Stimulated activated CD4-positive, alpha-beta T cell treated with anti-CD3 and anti-CD28 coated beads, Interleukin-12 subunit alpha, Interleukin-12 subunit beta, amount 100 ng/mL, for 24 hours (primary cell): ENCODE measurements at regions not wholly inside any gene's neighbourhood (a gene's known extent, or its start where the extent isn't known, plus 50 kb on each side); places are given as distances from the start of the nearest gene placed in this dataset.

Source experiments
- DNase-seq, 2 experiments: peaks; one replicate each; pipeline ENCODE4 v3.0.0-alpha.2; 2020; ENCODE audit warnings: low read depth in 2 of 2

DNA sequence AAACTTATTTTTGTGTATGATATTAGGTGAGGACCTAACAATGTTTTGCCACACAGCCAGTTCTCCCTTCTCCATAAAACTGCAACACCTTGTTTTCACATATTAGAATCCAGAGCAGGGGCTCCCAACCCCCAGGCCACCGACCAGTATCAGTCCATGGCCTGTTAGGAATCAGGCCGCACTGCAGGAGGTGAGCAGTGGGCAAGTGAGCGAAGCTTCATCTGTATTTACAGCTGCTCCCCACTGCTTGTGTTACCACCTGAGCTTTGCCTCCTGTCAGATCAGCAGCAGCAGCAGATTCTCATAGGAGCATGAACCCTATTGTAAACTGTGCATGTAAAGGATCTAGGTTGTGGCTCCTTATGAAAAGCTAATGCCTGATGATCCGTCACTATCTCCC, 185.9 kb upstream of the NSMCE3 start:
- DNase-seq: no peak

DNA sequence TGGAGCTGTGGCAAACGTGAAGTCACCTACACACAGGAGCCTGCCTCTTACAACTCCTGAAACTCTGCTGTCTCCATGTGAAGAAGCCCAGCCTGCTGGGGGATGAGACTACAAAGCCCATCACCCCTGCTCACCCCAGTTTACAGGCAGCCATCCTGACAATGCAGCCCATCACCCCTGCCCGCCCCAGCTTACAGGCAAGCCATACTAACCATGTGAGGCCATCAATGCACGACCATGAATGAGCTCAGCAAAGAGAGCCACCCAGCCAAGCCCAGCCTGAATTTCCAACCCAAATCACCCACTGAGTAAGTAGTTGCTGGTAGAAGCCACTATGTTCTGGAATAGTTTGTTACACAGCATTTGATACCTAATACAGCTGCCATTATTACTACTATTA, 185.4 kb upstream of the NSMCE3 start:
- no peak for DNase-seq

DNA sequence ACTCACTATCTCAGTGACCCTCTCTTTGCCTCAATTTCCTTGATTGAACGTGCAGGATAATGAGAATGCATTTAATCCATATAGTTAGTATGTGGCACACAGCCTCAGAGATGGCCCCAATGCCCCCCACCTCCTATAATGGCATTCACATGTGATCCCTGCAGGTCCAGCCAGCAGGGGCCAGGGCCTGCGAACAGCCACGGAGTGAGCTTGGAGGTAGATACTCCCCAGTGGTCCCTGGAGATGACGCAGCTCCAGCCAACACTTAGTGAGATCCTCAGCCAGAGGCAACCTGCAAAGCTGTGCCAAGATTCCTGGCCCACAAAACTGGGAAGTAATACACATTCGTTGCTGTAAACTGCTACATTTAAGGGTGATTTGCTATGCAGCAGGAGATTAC, 184.9 kb upstream of the NSMCE3 start:
- no peak for DNase-seq

DNA sequence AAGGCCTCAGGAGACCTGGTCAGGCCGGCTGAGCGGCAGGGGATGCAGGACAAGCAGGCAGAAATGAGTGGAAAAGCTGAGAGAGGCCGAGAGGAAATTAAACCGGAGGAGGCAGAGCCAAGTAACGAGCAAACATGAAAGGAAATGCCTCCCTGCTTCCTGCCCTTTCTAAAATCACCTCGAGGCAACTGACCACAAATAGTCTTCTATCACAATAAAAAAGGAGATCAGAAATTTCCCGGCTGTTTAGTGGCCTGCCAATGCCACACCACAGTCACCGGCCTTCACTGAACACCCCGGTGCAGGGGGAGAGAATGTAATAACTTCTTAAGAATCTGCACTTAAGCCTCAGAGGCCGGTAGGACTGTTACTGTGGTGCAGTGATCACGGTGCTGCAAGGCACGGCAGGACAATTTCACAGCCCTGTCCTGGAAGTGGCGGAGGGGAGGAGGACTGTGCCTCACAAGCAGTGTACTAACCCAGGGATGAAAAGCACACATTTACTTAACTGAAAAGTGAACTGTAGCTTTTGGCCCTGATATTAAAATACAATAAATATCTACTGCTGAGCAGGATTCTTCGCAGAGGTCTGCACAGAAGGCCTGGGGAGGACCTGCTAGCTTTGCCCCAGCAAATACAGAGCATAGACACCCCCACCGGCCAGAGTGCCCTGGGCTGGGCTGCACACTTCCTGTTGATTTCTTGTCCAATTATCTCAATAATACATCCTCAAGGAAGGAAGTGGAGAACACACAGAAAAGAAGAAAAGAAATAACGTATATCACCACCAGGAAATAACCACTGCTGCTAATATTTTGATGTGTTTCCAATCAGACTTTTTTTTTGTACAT, 183.5 kb upstream of the NSMCE3 start:
- no peak for DNase-seq

DNA sequence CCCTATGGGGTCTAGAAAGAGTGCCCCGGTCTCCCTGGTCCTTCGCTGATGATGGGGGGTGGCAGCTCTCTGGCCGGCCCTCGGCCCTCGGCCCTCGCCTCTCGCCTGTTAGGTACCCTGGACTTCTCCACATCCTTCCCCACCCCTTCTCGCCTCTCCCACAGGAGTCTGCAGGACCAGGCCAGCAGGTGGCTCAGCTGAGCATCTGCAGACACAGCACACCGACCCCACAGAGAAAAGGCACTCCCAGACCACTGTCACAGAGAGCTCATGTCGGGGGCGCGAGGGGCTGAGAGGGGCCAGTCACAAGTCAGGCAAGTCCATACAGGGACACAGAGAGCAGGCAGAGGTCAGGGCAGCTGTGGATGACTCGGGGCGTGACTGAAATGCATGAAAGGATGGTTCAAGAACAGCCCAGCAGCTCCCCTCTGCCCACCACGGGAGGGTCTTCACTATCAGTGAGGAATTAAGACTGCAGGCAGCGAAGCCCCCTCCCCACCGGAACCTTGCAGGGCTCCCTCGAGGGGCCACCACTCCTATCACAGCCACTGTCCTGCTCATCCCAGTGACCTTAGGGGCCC, 181.7 kb upstream of the NSMCE3 start:
- no peak for DNase-seq

DNA sequence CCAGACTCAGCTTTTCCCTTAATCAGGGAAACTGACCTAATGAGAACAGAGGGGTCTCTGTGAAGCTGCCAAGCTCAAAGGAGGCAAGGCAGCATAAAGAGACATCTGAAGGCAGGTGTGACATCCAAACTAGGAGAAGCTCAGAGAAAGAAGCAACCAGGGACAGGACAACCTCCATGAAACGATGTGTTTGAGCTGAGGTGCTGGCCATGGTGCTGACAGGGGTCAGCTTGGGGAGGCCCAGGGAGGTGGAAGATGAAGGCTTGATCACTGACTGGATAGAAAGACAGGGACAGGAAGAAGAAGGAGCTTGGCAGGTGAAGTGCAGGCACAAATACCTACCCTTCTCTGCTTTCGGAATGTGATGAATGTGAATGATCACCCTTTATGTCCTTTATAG, 179.5 kb upstream of the NSMCE3 start:
- DNase-seq: no peak

DNA sequence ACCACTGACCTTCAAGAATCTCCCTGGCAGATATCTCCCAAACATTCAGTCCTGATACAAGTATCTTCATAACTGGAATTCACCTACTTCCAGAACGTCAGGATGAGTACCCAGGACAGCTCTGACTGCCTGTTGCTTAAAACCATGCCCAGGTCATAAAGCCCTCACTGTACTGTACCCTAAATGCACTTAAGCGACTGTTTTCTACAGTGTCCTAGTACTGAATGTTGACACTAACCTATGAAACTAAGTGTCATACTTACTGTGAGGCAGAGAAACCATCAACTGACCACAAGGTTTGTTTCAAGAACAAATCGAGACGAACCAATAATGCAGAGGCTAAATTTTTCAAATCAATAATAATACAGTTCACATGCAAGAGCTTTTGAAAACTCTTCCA, 178.7 kb upstream of the NSMCE3 start:
- DNase-seq: no peak

DNA sequence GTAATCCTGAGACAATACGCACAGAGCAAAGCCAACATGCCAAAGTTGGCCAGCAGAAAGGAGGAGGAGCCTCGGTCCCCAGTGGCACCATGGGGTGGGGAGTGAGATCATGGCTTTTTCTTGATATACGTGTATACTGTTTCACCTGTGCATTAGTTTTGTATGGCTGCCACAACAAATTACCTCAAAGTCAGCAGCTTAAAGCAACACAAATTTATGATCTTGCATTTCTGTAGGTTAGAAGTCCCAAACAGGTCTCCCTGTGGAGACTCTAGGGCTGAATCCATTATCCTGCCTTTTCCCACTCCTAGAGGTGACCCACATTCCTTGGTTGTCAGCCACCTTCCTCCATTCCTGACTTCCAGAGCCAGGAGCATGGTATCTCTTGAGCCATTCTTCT, 176.9 kb upstream of the NSMCE3 start:
- no peak for DNase-seq

DNA sequence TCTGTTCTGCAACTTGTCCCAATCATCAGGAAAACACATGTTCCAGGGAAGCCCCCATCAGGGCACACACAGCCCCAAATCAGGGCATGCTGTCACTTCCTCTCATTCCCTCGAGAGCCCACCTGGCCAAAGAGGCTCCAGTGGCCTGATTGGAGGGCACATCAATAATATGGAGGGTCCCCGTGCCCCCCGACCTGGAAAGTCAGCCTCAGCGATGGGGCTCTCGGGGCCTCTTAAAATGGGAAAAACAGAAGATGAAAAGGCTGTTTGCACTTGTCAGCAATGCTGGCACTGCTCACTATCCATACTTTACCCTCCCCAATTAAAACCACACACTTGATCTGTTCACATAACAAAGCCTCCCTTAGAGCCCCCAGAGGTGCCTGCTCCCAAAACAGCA, 172.9 kb upstream of the NSMCE3 start:
- no peak for DNase-seq

DNA sequence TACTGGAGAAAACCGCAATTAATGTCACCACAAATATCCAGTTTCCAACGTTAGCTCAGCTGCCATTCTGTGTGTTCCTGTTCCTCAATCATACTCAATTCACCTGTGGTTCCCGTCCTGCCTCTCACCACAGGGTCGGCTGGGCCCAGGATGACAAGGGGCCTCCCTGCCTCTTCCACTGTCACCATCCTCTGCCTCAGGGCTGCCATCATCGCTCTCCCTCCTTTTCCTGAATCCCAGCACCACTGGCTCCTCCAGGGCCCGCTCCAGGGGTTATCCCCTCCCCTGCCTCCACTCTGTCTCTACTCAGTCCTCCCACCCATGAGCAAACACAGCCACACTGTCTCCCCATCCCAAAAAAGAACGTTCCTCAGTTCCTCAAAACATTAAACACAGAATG, 170.9 kb upstream of the NSMCE3 start:
- DNase-seq: no peak

DNA sequence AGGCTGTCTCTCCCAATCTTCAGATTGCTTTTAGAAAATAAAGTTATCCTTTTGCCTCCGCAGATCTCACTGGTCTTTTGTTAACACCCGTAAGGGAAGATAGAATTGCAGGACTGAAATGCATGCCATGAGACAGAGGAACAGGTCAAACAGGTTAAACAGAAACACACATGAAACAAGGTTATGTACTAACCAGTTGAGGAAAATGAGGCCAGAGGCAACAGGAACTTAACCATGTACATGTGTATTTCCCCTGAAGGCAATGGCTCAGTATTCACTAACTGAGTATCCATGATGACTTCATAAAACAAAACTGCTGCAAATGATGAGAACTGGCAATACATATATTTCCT, 169.1 kb upstream of the NSMCE3 start:
- no peak for DNase-seq

DNA sequence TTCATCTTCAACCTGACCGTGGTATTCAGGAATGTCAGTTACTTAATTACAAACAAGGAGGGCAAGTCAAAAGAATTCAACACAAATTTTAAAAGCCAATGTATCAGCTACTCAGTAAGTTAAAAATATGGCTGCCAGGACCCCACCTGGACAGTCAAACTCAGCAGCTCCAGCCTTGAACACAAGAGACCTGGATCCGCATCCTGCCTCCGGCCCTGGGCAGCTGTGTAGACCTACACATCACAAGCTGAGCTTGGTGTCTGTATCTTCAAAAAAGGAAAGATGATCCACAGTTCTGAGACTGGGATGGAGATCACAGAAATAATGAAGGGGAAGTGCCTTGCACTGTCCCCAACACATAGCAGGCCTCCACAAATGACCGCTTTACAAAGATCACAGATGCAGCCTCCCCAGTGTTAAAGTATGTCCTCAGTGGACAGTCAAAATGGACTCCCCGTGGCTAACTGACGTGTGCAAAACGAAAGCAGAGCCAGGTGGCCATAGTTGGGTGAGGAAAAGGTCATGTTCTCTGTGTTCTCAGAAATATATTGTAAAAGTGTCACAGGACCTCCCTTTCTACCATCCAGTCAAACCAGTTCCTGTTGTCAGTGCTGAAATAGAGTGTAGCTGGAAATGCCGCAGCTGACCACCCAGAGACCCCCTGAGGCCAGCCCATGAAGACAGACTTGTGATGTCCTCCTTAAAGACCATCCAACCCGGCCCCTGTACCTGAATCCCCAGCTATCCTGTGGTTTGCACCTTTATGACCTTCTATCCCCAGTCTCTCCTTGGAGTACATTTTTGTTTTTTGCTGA, 168.5 kb upstream of the NSMCE3 start:
- no peak for DNase-seq

DNA sequence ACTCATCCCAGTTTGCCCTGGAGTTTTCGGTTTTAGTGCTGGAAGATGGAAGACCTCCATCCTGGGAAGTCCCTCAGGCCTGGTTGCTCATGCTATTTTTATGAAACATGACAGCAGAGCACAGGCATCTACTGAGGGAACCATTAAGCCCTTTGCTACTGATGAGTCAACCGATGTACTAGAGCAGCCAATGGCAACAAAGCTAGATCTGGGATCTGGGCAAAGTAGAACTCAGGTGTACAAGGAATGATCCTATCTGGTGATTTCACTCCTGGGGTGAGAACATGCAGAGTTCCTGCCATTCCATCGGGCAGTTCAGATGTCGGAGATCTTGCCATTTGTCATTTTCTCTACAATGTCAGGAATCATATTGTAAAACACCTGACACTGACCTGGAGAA, 166.2 kb upstream of the NSMCE3 start:
- no peak for DNase-seq

DNA sequence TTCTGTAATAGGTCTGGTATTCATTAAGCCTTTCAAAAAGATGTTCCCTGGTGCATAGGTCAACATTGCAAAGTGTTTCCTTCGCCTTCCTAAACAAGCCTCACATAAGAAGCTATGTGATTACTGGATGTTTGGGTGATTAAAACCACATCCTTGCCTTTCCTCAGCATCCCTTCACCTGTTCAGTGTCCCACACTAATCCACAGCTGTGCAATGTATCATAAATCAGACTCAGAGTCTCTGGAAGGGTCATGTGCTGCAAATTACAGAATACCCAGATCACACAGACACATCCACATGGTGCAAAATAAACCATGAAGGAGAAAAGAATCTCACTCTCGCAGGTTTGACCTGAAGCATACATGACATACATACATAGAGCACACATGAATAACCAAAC, 164.7 kb upstream of the NSMCE3 start:
- no peak for DNase-seq

DNA sequence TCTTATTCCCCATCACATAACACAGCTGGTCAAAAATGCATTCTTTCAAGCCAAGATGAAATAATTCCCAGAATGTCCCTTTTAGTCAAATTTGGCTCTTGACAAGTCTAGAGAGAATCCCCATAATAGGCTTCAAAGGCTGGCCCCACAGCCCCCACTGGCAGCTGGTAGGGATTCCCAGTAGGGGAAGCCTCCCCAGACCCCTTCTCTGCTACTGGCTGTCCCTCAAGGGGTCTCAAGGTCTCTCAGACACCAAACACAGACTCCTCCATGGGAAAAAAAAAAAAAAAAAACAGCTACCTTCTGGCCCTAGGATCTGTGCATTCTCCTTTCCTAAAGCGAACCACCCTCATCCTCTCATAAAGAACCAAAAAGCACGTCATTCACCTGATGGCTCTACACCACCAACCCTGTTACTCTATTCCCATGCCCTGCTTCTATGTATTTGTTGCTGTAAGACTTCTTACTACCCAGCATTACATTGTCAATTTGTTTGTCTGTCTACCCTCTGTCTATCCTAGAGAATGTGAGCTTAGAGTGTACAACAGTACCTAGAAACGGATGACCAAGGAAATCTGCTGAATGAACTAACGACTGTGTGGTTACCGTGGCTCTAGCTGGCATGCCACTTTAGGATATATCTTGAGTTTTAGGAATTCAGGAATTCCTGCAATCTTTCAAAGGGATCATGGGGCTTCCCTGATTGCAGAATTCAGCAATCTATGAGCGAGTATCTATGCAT, 164.1 kb upstream of the NSMCE3 start:
- no peak for DNase-seq

DNA sequence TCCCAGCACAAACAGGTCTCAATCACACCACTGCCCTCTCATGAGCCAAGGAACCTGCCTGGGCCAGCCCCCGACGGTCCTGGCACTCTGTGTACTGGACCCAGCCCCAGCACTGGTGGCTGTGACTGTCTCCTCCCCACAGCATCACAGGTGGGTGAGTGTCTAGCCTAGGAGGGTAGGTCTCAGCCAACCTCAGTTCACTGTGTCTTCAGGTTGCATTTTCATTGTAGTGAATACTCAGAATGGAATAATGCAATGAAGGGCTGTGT, 163.4 kb upstream of the NSMCE3 start:
- no peak for DNase-seq

DNA sequence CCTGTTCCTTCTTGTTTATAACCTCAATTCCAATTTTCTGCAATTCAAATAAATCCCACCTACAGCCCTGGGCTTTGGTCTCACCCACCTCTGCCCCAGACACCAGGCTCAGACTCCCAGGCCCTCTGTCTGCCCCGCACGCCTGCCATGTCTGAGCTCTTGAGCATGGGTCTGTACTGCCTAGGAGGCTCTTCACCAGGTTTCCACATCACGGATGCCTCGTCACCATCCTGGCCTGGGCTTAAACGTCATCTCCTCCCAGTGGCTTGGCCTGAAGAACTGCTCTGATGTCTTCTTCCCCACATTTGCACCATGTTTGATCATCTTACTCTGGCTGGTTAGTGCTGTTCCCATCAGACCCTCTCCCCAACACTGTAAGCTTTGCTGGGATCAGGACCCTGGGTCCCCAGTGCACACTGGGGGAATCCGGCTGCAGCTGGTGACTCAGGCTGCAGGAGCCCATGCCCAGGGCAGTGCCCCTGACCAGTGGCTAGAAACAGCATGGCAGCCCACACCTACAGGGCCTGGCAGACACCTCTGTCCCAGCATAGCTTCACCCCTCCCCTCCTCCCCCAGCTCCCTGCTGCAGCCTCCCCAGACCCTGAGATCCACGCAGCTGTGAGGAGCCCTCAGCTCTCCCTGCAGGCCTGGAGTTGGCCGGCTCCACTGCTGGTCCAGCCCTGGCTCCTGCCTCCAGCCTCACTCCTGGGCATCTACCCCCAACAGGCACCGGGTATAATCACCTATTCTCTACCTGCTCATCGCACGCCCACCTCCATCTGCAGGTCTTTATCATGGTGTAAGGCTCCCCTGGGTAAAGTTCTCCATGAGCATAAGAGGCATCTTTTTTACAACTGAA, 162.8 kb upstream of the NSMCE3 start:
- DNase-seq: no peak

DNA sequence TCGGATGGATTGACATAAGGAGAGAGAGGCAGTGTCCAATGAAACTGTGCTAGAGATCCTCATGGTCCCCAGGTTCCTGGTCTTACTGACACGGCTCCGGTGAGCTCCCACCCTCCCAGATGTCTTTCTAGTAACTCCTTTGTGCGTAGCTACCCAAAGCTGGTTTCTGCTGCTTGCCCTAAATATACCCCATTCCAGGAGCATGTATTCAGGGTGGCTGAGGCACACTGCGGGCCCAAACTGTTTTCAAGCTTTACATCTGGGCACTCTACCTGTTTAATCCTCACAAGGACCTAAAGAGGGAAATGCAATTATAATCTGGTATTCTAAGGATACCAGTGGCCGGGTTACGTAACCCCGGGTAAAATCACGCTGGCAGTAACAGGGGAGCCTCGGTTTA, 161.2 kb upstream of the NSMCE3 start:
- DNase-seq: no peak

DNA sequence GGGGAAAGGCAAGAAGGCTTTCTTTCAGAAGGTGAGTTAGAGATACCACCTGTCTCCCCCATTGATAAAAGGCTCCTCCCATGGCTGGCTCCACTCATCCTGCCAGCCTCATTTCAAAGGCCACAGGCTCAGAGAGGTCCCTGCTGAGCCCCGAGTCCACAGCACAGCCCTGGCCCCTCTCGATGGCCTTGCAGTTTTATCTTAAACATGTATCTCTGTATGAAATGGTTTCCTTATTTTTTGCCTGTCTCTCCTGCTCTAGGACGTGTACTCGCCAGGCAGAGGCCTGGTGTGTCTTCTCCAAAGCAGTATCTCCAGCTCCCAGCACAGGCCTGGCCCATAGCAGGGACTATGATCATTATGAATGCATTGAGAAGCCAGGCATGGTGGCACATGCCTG, 160.5 kb upstream of the NSMCE3 start:
- no peak for DNase-seq

DNA sequence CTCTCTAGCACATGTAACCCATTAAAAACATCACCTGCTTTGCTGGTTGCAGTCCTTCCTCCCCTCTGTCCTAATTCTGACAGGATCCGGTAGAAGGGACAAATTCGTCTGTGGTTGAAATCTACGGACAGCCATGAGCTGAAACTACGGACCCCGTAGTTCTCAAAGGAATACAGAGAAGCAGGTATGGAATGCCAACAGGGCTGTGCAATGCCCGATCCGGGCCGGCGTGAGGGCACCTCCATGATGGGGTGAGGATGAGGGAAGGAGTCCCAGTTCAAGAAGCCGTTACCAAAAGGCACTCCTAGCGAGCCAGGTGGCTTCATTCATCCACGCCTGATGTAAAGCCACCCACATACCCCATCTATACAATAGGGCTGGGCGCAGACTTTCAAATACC, 160.0 kb upstream of the NSMCE3 start:
- DNase-seq: no peak

DNA sequence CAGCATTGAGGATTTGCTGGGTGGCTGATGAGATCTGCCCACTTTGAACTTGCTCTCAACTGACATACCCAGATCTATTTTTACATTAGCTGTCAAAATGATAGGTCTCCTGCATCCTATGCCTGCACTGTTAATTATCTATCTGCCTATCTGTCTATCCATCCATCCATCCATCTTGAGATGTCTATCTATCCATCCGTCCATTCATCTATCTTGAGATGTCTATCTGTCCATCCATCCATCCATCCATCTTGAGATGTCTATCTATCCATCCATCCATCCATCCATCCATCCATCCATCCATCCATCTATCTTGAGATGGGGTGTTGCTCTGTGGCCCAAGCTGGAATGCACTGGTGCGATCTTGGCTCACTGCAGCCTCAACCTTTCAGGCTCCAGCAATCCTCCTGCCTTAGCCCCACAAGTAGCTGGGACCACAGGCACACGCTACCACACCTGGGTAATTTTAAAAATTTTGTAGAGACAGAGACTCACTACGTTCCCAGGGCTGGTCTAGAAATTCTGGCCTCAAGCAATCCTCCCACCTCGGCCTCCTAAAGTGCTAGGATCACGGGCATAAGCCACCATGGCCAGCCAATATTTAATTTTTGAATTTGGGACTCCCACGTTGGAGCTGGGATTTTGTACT, 159.4 kb upstream of the NSMCE3 start:
- DNase-seq: no peak
